Endothelial cell of umbilical vein (primary cell): ENCODE measurements at regions not wholly inside any gene's neighbourhood (a gene's known extent, or its start where the extent isn't known, plus 50 kb on each side); places are given as distances from the start of the nearest gene placed in this dataset.

Source experiments
- JUN ChIP-seq: IDR thresholded peaks from 2 replicates; pipeline ENCODE4 v1.6.1; 2011; ENCODE audit warnings: borderline replicate concordance, low read depth; ENCODE audit not compliant: insufficient read length, insufficient read depth
- POLR2A ChIP-seq: IDR thresholded peaks from 2 replicates; pipeline ENCODE4 v1.6.1; 2012; ENCODE audit warnings: low read depth, mild to moderate bottlenecking, control low read depth, low read length
- POLR2AphosphoS5 ChIP-seq: IDR thresholded peaks from 2 replicates; pipeline ENCODE4 v1.6.1; 2012; ENCODE audit warnings: low read depth, mild to moderate bottlenecking, control low read depth, low read length, moderate library complexity; ENCODE audit not compliant: insufficient read depth
- TF ChIP-seq, protein P1 (sequence below), 2 donors: IDR thresholded peaks; 1 replicate in 1 of 2; 2 replicates in 1 of 2; pipeline ENCODE4 v1.5.1; 2011; ENCODE audit warnings: low read length in 2 of 2, mild to moderate bottlenecking in 2 of 2, moderate library complexity in 2 of 2, control low read depth in 1 of 2, inconsistent platforms in 1 of 2, low read depth in 1 of 2; ENCODE audit not compliant: insufficient read depth in 1 of 2; ENCODE audit errors: extremely low read depth in 1 of 2

DNA sequence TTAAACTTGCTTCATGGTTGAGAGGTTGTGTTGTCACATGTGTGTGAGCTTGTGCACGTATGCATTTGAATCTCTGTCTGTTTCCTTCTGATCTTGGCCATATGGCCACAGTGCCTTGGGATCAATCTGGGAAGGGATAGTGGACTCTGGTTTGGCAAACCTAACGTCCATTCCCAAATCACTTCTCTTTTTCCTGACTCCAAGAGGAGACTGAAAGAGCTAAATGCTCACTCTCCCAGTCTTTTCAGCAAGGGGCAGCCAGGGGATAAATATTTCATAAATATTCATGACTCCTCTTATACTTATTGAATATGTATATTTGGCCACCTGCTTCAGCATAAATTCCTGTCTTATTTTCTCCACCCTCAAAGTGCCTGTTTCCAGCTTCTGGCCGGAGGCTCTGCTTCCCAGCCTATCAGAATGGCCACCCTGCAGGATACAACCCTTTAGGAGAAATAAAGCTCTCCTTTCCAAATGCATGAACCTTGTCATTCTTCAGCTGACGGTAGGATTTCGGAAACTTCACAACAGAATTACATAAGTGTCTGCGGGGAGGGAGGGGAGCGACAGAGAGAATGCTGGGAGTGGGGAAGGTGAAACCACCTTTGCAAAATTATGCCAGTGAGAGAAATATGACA, 112.2 kb upstream of the COPS8 start:
- TF ChIP-seq POLR2A = no peak
- TF ChIP-seq, protein P1, sequence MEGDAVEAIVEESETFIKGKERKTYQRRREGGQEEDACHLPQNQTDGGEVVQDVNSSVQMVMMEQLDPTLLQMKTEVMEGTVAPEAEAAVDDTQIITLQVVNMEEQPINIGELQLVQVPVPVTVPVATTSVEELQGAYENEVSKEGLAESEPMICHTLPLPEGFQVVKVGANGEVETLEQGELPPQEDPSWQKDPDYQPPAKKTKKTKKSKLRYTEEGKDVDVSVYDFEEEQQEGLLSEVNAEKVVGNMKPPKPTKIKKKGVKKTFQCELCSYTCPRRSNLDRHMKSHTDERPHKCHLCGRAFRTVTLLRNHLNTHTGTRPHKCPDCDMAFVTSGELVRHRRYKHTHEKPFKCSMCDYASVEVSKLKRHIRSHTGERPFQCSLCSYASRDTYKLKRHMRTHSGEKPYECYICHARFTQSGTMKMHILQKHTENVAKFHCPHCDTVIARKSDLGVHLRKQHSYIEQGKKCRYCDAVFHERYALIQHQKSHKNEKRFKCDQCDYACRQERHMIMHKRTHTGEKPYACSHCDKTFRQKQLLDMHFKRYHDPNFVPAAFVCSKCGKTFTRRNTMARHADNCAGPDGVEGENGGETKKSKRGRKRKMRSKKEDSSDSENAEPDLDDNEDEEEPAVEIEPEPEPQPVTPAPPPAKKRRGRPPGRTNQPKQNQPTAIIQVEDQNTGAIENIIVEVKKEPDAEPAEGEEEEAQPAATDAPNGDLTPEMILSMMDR (IDR thresholded peaks at IDR 0.05; ENCODE audit: extremely low read depth in 1 of 2, insufficient read depth in 1 of 2, low read depth in 1 of 2, low read length in 2 of 2) = no peak
- TF ChIP-seq POLR2AphosphoS5 = no peak
- no peak for TF ChIP-seq JUN
